HFFc6 (cell line): ENCODE measurements at regions not wholly inside any gene's neighbourhood (a gene's known extent, or its start where the extent isn't known, plus 50 kb on each side); places are given as distances from the start of the nearest gene placed in this dataset.

ENCODE experiments used
- DNase-seq: peaks from one replicate; pipeline ENCODE4 v3.0.0-alpha.2; 2018
- H3K27ac Mint-ChIP-seq: 2 replicates; pipeline ENCODE4 v1.8.0; 2020; ENCODE audit warnings: mild to moderate bottlenecking, mixed read lengths
- H3K27me3 Mint-ChIP-seq: 2 replicates; pipeline ENCODE4 v1.8.0; 2021; ENCODE audit warnings: mild to moderate bottlenecking, moderate library complexity, mixed read lengths; ENCODE audit not compliant: insufficient read depth
- H3K36me3 Mint-ChIP-seq: 2 replicates; pipeline ENCODE4 v1.8.0; 2021; ENCODE audit warnings: low read depth, mixed read lengths
- H3K4me1 Mint-ChIP-seq: 2 replicates; pipeline ENCODE4 v1.8.0; 2020; ENCODE audit warnings: low read depth, mixed read lengths
- H3K4me3 Mint-ChIP-seq: 2 replicates; pipeline ENCODE4 v1.8.0; 2020; ENCODE audit warnings: mild to moderate bottlenecking, moderate library complexity, mixed read lengths
- H3K9me3 Mint-ChIP-seq: 2 replicates; pipeline ENCODE4 v1.8.0; 2020; ENCODE audit warnings: mild to moderate bottlenecking, mixed read lengths
- CTCF ChIP-seq: fragments of 200-600 bp; sonication (generic); IDR thresholded peaks from 2 replicates; pipeline ENCODE4 v1.5.0; 2021; ENCODE audit warnings: antibody characterized with exemption, mild to moderate bottlenecking

- Mint-ChIP-seq H3K4me3 (peak overlapping the region; percentile 88), H3K27ac (peak overlapping the region; percentile 83; the same call in 1 of the 2 replicates)
Measured at GRCh38 chr13:106917024-106917571, 349.2 kb upstream of the ARGLU1 start.

GRCh38 chr13:106916329-106916976, 348.5 kb upstream of the ARGLU1 start:
- no peak for TF ChIP-seq CTCF
- Mint-ChIP-seq H3K27me3 (peaks cover 1% of the 10 kb centered on the region; the same call in 1 of the 2 replicates), H3K4me1 (peaks cover 30% of the 10 kb centered on the region), H3K36me3 (no peaks in the 10 kb centered on the region), H3K4me3 (peak overlapping the region; percentile 75), H3K9me3 (no peaks in the 10 kb centered on the region), H3K27ac (peak overlapping the region; percentile 57)
- DNase-seq = peak; percentile 13

More at GRCh38 chr13:106917024-106917571, 349.2 kb upstream of the ARGLU1 start:
- no peaks in the 10 kb centered on the region for H3K9me3 Mint-ChIP-seq
- peaks cover 1% of the 10 kb centered on the region; the same call in 1 of the 2 replicates for H3K27me3 Mint-ChIP-seq
- H3K36me3 Mint-ChIP-seq = no peaks in the 10 kb centered on the region
- H3K4me1 Mint-ChIP-seq = peaks cover 30% of the 10 kb centered on the region
- TF ChIP-seq CTCF = no peak
- no peak for DNase-seq

GRCh38 chr13:106915146-106915545, 347.2 kb upstream of the ARGLU1 start:
- no peak for DNase-seq
- no peaks in the 10 kb centered on the region for H3K36me3 Mint-ChIP-seq
- no peak overlapping the region for H3K27ac Mint-ChIP-seq
- H3K9me3 Mint-ChIP-seq = no peaks in the 10 kb centered on the region
- H3K27me3 Mint-ChIP-seq = peaks cover 1% of the 10 kb centered on the region; the same call in 1 of the 2 replicates
- H3K4me3 Mint-ChIP-seq = no peak overlapping the region
- no peak for TF ChIP-seq CTCF
- H3K4me1 Mint-ChIP-seq = peaks cover 30% of the 10 kb centered on the region

GRCh38 chr13:106911627-106912026, 343.7 kb upstream of the ARGLU1 start:
- H3K4me3 Mint-ChIP-seq = no peak overlapping the region
- peaks cover 12% of the 10 kb centered on the region for H3K4me1 Mint-ChIP-seq
- H3K36me3 Mint-ChIP-seq = no peaks in the 10 kb centered on the region
- TF ChIP-seq CTCF = no peak
- no peak for DNase-seq
- peaks cover 3% of the 10 kb centered on the region for H3K27me3 Mint-ChIP-seq
- H3K9me3 Mint-ChIP-seq = no peaks in the 10 kb centered on the region
- H3K27ac Mint-ChIP-seq = no peak overlapping the region

GRCh38 chr13:106911020-106911419, 343.1 kb upstream of the ARGLU1 start:
- Mint-ChIP-seq H3K27me3 (peaks cover 3% of the 10 kb centered on the region), H3K4me1 (peaks cover 6% of the 10 kb centered on the region), H3K4me3 (no peak overlapping the region), H3K9me3 (no peaks in the 10 kb centered on the region), H3K36me3 (no peaks in the 10 kb centered on the region), H3K27ac (no peak overlapping the region)
- no peak for DNase-seq
- TF ChIP-seq CTCF = no peak
